Psoas muscle (tissue), 7 donors: ENCODE measurements at regions not wholly inside any gene's neighbourhood (a gene's known extent, or its start where the extent isn't known, plus 50 kb on each side); places are given as distances from the start of the nearest gene placed in this dataset.

Source experiments
- ATAC-seq, 4 donors: fragments of 200-7000 bp; cut with Tn5 transposase; one replicate each; pipeline ENCODE4 v1.9.1; 2020; ENCODE audit warnings: moderate library complexity in 3 of 4, mild to moderate bottlenecking in 2 of 4
- DNase-seq, 2 donors: peaks; one replicate each; pipeline ENCODE4 v3.0.0-alpha.2; 2020
- H3K27ac ChIP-seq: fragments of 200-600 bp; one replicate; pipeline ENCODE4 v1.8.0; 2022
- H3K27me3 ChIP-seq, 3 donors: fragments of 200-600 bp in 1 of 3; one replicate each; pipeline versions ENCODE4 v1.6.1 to v1.8.0; 2013 to 2022; ENCODE audit warnings: low read length in 2 of 3, mild to moderate bottlenecking in 2 of 3, moderate library complexity in 1 of 3; ENCODE audit not compliant: insufficient read depth in 3 of 3
- H3K36me3 ChIP-seq, 2 donors: fragments of 200-600 bp in 1 of 2; one replicate each; pipeline versions ENCODE4 v1.6.1 to v1.8.0; 2013 to 2022; ENCODE audit warnings: low read depth in 1 of 2, mild to moderate bottlenecking in 1 of 2, moderate library complexity in 1 of 2; ENCODE audit not compliant: insufficient read depth in 1 of 2
- H3K4me1 ChIP-seq: fragments of 200-600 bp; one replicate; pipeline ENCODE4 v1.8.0; 2022
- H3K4me3 ChIP-seq: fragments of 200-600 bp; one replicate; pipeline ENCODE4 v1.8.0; 2022; ENCODE audit warnings: mild to moderate bottlenecking
- H3K9me3 ChIP-seq: fragments of 200-600 bp; one replicate; pipeline ENCODE4 v1.8.0; 2022
- CTCF ChIP-seq: fragments of 200-600 bp; IDR thresholded peaks from one replicate; pipeline ENCODE4 v1.8.0; 2022; ENCODE audit warnings: antibody characterized with exemption
- WGBS, 3 donors: extraction: QIAGEN DNeasy Blood & Tissue Kit; methylation state at CpG; one replicate each; pipeline versions ENCODE4 v1.1.6 to v1.1.7; 2013; 5-methylcytosine and 5-hydroxymethylcytosine counted together
- intact Hi-C, 2 donors: fragments of 100-400 bp; cut with DNase I; formaldehyde crosslinking; loops; one replicate each; pipeline versions ENCODE4 v1.11.0 to v1.14.2; 2022
- donor health status: healthy with polysubstance abuse.
- donor health status: DM: no; HTN: no; CAD: no; lungs with moderate emphysema.
- donor health status: Bipolar disorder and iron deficiency.
- donor health status: healthy.
- donor health status: DM: yes; HTN: yes; CAD: no.
- donor health status: DM: no; HTN: no; CAD: no.
- donor health status: DM: yes; HTN: yes; CAD: no.

GRCh38 chr2:225894236-225894980, 494.9 kb downstream of the NYAP2 start:
- Histone ChIP-seq H3K36me3 (no peaks in the 10 kb centered on the region), H3K4me3 (no peak overlapping the region), H3K4me1 (peaks cover 5% of the 10 kb centered on the region), H3K9me3 (no peaks in the 10 kb centered on the region), H3K27me3 (no peaks in the 10 kb centered on the region), H3K27ac (peak overlapping the region; percentile 10)
- peak in 2 of 4 donors; percentile 57 to 68 for ATAC-seq
- intact Hi-C loops = loop anchor here in 1 of 2 donors (10.0 kb wide), 1 partner anchor 1090 kb away; no protein-coding TSS in a partner anchor
- WGBS, 3 donors = 26 to 44% (median 30%) methylated on average over 4 of the region's 4 CpGs
- no peak for DNase-seq
- no peak for TF ChIP-seq CTCF

GRCh38 chr2:225893151-225893550, 493.6 kb downstream of the NYAP2 start:
- intact Hi-C loops = loop anchor here in 1 of 2 donors (10.0 kb wide), 1 partner anchor 1092 kb away; no protein-coding TSS in a partner anchor

GRCh38 chr2:225891771-225892170, 492.3 kb downstream of the NYAP2 start:
- Histone ChIP-seq H3K27me3 (no peaks in the 10 kb centered on the region), H3K27ac (no peak overlapping the region), H3K9me3 (no peaks in the 10 kb centered on the region), H3K4me3 (no peak overlapping the region), H3K36me3 (no peaks in the 10 kb centered on the region), H3K4me1 (peaks cover 5% of the 10 kb centered on the region)
- TF ChIP-seq CTCF = no peak
- DNase-seq (no peak), ATAC-seq (no peak)
- 36 to 58% (median 43%) methylated on average over 1 of the region's 1 CpG for WGBS, 3 donors
- intact Hi-C loops = loop anchor here in 1 of 2 donors (10.0 kb wide), 1 partner anchor 1093 kb away; no protein-coding TSS in a partner anchor

More at GRCh38 chr2:225893151-225893550, 493.6 kb downstream of the NYAP2 start:
- no peaks in the 10 kb centered on the region for H3K36me3 ChIP-seq
- no peaks in the 10 kb centered on the region for H3K27me3 ChIP-seq
- no peak overlapping the region for H3K4me3 ChIP-seq
- no peak for TF ChIP-seq CTCF
- ATAC-seq (no peak), DNase-seq (no peak)
- H3K9me3 ChIP-seq = no peaks in the 10 kb centered on the region
- no peak overlapping the region for H3K27ac ChIP-seq
- peaks cover 5% of the 10 kb centered on the region for H3K4me1 ChIP-seq

GRCh38 chr2:225891013-225891412, 491.5 kb downstream of the NYAP2 start:
- ATAC-seq = no peak
- no peak for TF ChIP-seq CTCF
- no peaks in the 10 kb centered on the region for H3K36me3 ChIP-seq
- intact Hi-C loops = loop anchor here in 1 of 2 donors (10.0 kb wide), 1 partner anchor 1094 kb away; no protein-coding TSS in a partner anchor
- no peak for DNase-seq
- H3K4me1 ChIP-seq = peaks cover 5% of the 10 kb centered on the region
- no peak overlapping the region for H3K27ac ChIP-seq
- no peaks in the 10 kb centered on the region for H3K27me3 ChIP-seq
- WGBS, 3 donors = 93 to 99% (median 98%) methylated on average over 2 of the region's 2 CpGs
- H3K9me3 ChIP-seq = no peaks in the 10 kb centered on the region
- H3K4me3 ChIP-seq = no peak overlapping the region
